Hematopoietic multipotent progenitor cell treated with erythropoietin and hydrocortisone succinate and interleukin-3 and kit ligand, for 6 days (in vitro differentiated cells): ENCODE measurements at regions not wholly inside any gene's neighbourhood (a gene's known extent, or its start where the extent isn't known, plus 50 kb on each side); places are given as distances from the start of the nearest gene placed in this dataset.
A peak's percentile ranks its signal among the peaks of the same experiment; 100 is the strongest.
"Not testable (repeated sequence)": the region's sequence is repeated elsewhere in the genome, so short reads cannot be mapped to it uniquely, and the experiment has no call there.

Experiments used
- DNase-seq: peaks from one replicate; pipeline ENCODE4 v3.0.0-alpha.2; 2015

GRCh38 chr2:234898534-234899053 is 53.2 kb upstream of the SH3BP4 start:
- no peak for DNase-seq

- DNase-seq: not testable (repeated sequence)
Observed at GRCh38 chr2:234888442-234888841, 63.4 kb upstream of the SH3BP4 start.

GRCh38 chr2:234887195-234887594 is 64.6 kb upstream of the SH3BP4 start:
- no peak for DNase-seq

DNA sequence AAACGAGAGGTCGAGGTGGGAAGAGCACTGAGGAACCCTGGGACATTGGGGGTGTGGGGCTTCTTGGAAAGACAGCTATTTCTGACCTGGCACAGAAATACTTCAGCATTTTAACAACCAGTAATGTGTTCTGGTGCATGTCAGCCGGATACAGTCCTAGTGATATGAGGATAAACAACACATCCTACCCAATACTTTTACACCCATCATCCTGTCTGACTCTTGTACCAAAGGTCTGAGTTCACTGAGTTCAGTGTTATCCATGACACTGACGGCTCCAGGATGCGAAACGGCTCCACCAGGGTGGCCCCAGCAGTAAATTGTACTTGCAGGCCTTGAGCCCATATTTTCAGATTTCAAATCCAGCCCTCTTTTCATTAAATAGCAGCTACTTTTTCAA is 65.9 kb upstream of the SH3BP4 start:
- no peak for DNase-seq

DNA sequence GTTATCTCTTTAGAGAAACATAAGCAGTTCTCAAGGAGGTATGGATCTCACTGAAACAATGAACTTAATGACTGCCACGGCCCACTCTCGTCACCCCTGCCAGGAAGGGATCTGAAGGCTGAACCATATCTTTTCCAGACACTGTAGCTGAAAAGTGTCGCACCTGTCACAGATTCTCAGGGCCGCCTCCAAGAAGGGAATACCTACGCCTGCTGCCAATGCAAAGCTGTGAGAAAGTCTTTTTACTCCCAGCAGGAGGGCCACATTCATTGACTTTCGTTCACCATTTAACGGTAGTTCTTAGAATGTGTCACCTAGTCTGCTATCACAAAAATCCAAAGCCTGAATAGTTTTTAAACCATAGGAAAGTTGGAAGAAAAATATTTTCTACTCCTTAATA is 66.7 kb upstream of the SH3BP4 start:
- DNase-seq: no peak

- no peak for DNase-seq
Observed at GRCh38 chr2:234884591-234884990, 67.2 kb upstream of the SH3BP4 start.

DNA sequence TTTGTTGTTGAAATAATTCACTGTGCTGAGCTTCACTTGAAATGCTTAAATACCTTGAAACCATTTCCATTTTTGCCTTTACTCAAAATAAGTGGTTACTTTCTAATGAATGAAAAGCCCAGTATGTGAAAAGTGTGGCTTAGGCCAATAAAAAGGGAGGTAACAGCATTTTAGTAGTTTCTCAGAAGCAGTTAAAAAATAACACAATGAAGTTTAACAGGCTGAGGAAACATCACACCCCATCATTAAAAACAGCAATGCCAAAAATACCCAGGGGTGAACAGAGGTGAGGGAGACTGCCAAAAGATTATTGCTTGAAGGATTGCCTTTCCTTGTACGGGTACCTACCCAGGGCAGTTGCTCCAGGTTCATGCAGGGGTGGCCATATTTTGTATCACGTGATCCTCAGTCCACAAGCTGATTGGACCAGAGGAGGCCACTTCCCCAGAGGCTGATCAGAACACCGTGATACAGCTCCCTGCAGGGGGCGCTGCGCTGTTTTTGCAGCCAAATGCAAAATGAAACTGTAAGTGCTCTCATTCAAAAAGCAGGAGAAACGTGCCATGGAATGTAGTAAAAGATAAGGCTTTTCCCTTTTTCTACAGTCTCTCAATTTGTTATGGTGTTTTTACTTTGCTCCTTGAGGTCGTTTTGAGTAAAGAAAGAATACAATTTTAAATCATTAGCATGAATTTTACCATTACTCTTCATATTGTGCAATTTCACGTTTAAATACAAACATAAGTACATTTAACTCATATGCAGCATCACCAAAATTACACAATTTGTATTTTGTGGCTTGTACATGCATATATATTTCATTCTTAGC is 70.2 kb upstream of the SH3BP4 start:
- DNase-seq: peak; percentile 72

DNA sequence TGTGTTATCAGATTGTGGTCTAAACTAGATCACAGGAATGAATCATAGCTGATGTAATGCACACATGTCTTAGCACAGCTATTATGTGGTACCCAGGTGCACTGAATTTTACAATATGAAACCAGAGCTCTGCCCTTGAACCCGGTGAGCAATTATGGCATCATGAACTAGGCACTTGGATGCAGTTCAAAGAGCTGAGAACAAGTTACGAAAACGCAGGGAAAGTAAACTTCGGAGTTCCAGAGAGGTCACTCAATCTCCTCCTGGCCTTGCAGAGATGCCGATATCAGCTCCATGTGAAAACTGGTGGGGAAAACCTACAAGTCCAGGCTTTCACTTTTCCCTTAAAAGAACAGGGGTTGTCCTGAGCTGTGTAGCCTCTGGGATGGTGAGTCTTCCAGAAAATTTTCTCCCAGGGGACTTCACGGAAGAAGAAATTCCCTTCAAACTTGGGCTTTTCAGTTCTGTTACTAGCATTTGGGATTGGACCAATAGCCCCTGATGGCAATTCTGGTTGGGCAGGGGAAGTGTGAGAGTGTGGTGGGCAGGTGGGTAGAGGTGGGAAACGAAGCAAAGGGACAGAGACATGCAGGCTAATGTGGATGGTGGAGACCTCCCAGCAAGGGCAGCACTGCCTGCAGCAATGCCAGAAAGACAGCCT is 71.1 kb upstream of the SH3BP4 start:
- DNase-seq: no peak

- peak; percentile 59 for DNase-seq
Observed at GRCh38 chr2:234879671-234880455, 72.0 kb upstream of the SH3BP4 start.

DNA sequence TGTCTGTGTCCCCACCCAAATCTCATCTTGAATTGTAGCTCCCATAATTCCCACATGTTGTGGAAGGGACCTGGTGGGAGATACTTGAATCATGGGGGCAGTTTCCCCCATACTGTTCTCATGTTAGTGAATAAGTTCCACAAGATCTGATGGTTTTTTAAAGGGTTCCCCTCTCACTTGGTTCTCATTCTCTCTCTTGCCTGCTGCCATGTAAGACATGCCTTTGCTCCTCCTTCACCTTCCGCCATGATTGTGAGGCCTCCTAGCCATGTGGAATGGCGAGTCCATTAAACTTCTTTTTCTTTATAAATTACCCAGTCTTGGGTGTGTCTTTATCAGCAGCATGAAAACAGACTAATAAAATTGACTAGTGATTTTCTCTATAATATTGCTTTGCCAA is 75.2 kb upstream of the SH3BP4 start:
- DNase-seq: not testable (repeated sequence)

- DNase-seq: no peak
Observed at GRCh38 chr2:234874347-234875046, 77.3 kb upstream of the SH3BP4 start.

DNA sequence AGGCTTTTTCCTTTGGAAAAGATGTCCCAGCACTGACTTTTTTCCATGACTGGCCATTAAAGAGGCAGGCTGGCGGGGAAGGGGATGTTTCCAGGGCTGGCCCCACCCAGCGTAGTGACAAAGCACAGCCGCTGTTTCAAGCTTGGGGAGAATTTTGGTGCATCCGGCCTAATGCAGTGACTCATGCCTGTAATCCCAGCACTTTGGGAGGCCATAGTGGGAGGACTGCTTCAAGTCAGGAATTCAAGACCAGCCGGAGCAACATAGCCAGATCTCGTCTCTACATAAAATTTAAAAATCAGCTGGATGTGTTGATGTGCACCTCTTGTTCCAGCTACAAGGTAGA is 78.0 kb upstream of the SH3BP4 start:
- no peak for DNase-seq

DNA sequence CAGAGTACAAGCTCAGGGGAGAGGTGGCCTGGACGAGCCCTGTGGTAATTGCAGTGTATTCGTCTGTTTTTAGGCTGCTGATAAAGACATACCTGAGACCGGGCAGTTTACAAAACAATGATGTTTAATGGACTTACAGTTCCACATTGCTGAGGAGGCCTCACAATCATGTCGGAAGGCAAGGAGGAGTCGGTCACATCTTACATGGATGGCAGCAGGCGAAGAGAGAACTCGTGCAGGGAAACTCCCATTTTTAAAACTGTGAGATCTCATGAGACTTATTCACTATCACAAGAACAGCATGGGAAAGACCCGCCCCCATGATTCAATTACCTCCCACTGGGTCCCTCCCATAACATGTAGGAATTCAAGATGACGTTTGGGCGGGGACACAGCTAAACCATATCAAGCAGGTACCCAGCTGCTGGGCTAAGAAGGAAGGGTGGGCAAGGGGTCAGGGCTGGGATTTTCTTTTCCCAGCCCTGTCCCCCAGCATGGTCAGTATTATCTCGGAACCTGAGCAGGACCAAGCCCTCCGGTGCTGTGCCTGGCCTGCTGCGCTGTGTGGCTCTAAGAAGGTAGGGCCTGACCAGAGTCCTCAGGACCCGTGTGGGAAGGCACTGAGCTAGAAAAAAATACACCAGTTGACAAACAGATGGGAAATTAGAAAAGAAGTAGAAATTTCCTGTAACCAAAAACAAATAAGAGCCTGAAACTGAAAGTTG is 78.6 kb upstream of the SH3BP4 start:
- no peak for DNase-seq

- DNase-seq: no peak
Observed at GRCh38 chr2:234869969-234870368, 81.8 kb upstream of the SH3BP4 start.

DNA sequence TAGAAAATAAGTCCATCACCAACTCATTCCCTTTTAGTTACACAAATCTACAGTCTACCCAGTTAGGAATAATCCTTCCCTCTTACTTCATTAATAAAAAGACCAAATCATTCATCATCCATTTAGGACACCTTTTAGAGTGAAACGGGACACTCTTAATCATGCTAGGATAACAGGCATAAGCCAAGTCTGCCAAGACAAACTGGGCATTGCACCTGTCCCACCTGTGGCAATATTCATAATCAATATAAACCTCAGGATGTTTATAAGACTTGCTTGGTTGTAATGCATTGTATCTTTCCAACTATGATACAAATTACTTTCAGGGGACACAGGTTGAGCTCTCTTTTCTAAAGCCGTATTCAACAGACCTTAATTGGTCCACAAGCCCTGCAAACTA is 82.7 kb upstream of the SH3BP4 start:
- DNase-seq: no peak

DNA sequence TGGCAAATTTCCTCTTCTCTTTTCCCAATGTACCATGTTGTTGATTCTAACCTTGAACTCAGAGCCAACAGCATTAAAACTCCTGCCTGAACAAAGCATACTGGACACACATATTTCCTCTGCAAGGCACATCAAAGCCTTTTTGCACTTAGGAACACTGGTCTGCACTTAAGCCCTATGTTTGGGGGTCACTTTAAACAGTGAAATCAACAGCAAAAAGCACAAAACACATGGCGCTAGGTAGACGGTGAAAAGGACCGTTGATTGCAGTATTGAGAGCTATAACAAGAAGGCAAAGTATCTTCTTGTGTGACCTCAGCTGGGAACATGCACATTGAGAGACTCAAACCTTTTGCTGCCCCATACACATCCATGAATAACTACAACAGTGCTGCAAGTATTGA is 83.9 kb upstream of the SH3BP4 start:
- no peak for DNase-seq

DNA sequence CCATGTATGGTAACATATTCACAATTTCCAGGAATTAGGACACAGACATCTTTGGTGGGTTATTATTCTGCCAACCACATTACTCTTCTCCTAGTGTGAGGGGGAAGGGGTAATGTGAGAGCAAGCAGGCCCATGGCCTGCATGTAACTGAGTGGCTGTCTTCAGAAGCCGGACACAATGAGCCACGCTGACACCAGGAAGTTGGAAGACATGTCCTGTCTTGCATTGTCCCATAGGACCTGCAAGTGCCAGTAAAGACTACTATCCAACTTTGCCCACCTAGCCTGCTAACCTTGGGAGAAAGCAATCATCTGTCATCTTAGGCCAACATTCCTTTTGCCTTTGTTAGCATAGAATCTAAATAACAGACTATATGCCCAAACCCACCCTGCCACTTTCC is 86.2 kb upstream of the SH3BP4 start:
- no peak for DNase-seq

GRCh38 chr2:234865040-234865439 is 86.8 kb upstream of the SH3BP4 start:
- no peak for DNase-seq

- no peak for DNase-seq
Observed at GRCh38 chr2:234864506-234864905, 87.3 kb upstream of the SH3BP4 start.

DNA sequence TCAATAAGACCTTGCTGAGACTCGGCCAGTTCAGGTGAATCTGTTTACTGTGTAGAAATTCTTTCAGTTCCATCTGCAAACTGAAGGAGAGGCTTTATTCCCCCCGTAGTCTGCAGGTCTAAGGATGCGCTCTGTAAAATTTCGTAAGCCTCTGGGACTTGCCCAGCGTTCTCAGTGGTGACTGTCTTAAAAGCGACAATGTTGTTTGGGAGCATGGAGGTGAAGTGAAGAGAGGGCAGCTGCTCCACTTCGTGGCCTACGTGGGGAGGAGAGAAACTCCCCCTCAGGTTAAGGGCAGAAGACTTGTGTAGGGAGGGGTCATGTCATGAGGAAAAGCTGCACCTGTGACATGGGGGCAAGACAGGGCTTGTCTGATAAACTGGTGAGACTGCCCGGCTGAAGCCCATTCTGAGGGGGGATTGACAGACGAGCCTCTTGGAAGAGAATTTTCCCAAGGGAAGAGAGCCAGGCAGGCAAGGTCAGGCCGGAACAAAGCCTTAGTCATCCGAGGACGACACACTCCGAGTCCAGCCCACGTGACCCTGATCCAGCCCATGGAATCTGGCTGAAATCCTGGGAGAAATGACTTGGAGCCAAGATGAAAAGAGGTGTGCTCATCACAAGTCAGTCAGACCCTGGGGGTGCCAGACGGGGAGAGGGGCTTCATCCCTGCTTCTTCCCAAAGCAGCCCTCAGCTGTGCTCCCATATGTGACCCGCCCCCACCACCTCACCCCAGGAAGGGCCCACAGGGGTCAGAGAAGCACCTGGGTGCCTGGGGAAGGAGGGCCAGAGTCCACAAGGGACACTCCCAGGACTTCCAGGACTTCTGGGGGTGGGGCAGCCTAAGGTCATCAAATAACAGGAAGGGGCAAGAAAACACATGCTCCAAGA is 88.5 kb upstream of the SH3BP4 start:
- no peak for DNase-seq
